Mucosa of gallbladder (tissue), 1 donor: ENCODE measurements at regions not wholly inside any gene's neighbourhood (a gene's known extent, or its start where the extent isn't known, plus 50 kb on each side); places are given as distances from the start of the nearest gene placed in this dataset.

Experiments
- DNase-seq: peaks from one replicate; pipeline ENCODE4 v3.0.0-alpha.2; 2020; ENCODE audit warnings: low spot score
- donor health status: DM: no; HTN: no; CAD: no.

GRCh38 chr10:78618050-78618449 is 450.7 kb upstream of the ZMIZ1 start:
- no peak for DNase-seq

GRCh38 chr10:78619115-78619851 is 449.5 kb upstream of the ZMIZ1 start:
- no peak for DNase-seq

GRCh38 chr10:78619896-78620295 is 448.9 kb upstream of the ZMIZ1 start:
- no peak for DNase-seq

GRCh38 chr10:78620985-78621799 is 447.6 kb upstream of the ZMIZ1 start:
- DNase-seq: peak; percentile 13

GRCh38 chr10:78623578-78624215 is 445.1 kb upstream of the ZMIZ1 start:
- peak; percentile 30 for DNase-seq

GRCh38 chr10:78624791-78625190 is 444.0 kb upstream of the ZMIZ1 start:
- no peak for DNase-seq

- DNase-seq: no peak
Observed at GRCh38 chr10:78626471-78626870, 442.3 kb upstream of the ZMIZ1 start.

GRCh38 chr10:78627254-78627795 is 441.4 kb upstream of the ZMIZ1 start:
- DNase-seq: no peak

- DNase-seq: no peak
Observed at GRCh38 chr10:78628976-78629375, 439.8 kb upstream of the ZMIZ1 start.

- no peak for DNase-seq
Observed at GRCh38 chr10:78629773-78630172, 439.0 kb upstream of the ZMIZ1 start.

- no peak for DNase-seq
Observed at GRCh38 chr10:78630944-78631838, 437.6 kb upstream of the ZMIZ1 start.

GRCh38 chr10:78634389-78634815 is 434.4 kb upstream of the ZMIZ1 start:
- DNase-seq: peak; percentile 30

GRCh38 chr10:78634835-78635234 is 433.9 kb upstream of the ZMIZ1 start:
- peak; percentile 22 for DNase-seq

GRCh38 chr10:78639629-78640028 is 429.1 kb upstream of the ZMIZ1 start:
- no peak for DNase-seq

- no peak for DNase-seq
Observed at GRCh38 chr10:78640796-78641636, 427.8 kb upstream of the ZMIZ1 start.

GRCh38 chr10:78641693-78642092 is 427.1 kb upstream of the ZMIZ1 start:
- no peak for DNase-seq

GRCh38 chr10:78642269-78642816 is 426.4 kb upstream of the ZMIZ1 start:
- DNase-seq: no peak

GRCh38 chr10:78643513-78643912 is 425.3 kb upstream of the ZMIZ1 start:
- DNase-seq: no peak

GRCh38 chr10:78644550-78644949 is 424.2 kb upstream of the ZMIZ1 start:
- no peak for DNase-seq

- no peak for DNase-seq
Observed at GRCh38 chr10:78645169-78645686, 423.5 kb upstream of the ZMIZ1 start.
